AG04449 (cell line): ENCODE measurements at regions not wholly inside any gene's neighbourhood (a gene's known extent, or its start where the extent isn't known, plus 50 kb on each side); places are given as distances from the start of the nearest gene placed in this dataset.

Experiments used
- CTCF ChIA-PET: fragments of 350-600 bp; formaldehyde crosslinking; extraction: SDS; loops from one replicate; lab custom pipeline; 2021; ENCODE audit warnings: antibody characterized with exemption; lab: Yijun Ruan, JAX
- POLR2A ChIA-PET: fragments of 400-600, 350-600 bp; formaldehyde crosslinking; extraction: SDS; loops from one replicate; lab custom pipeline; 2020; ENCODE audit warnings: antibody characterized with exemption, inconsistent platforms; lab: Yijun Ruan, JAX
- DNase-seq: peaks from one replicate; pipeline ENCODE4 v3.0.0-alpha.2; 2010; ENCODE audit warnings: low read depth, low spot score
- H3K4me3 ChIP-seq: 2 replicates; pipeline ENCODE4 v1.5.1; 2011; ENCODE audit warnings: low read depth, mild to moderate bottlenecking, control low read depth, low read length
- TF ChIP-seq, protein P1 (sequence below): IDR thresholded peaks from one replicate; pipeline ENCODE4 v1.5.1; 2011; ENCODE audit warnings: mild to moderate bottlenecking, moderate library complexity, low read length, control low read depth, inconsistent platforms; ENCODE audit not compliant: insufficient read depth; ENCODE audit errors: missing control alignments

DNA sequence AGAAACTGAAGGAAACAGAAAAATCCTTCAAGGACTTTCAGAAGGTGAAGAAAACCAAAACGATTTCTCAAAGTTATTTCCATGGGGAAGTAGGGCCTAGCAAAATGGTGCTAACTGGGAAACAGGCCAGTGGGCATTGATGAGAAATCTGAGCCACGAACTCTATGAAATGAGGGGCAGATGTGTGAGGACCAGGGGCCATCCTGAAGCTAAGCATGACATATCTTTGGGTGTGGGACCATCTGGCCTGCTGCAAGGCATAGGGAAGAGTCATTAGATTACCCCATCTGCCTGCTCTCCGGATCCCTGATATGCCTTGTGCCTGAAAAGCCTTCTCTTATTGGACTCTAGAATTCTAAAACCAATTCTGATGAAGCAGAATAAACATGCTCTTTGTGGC is 143.8 kb downstream of the PALM2AKAP2 start:
- TF ChIP-seq, protein P1, sequence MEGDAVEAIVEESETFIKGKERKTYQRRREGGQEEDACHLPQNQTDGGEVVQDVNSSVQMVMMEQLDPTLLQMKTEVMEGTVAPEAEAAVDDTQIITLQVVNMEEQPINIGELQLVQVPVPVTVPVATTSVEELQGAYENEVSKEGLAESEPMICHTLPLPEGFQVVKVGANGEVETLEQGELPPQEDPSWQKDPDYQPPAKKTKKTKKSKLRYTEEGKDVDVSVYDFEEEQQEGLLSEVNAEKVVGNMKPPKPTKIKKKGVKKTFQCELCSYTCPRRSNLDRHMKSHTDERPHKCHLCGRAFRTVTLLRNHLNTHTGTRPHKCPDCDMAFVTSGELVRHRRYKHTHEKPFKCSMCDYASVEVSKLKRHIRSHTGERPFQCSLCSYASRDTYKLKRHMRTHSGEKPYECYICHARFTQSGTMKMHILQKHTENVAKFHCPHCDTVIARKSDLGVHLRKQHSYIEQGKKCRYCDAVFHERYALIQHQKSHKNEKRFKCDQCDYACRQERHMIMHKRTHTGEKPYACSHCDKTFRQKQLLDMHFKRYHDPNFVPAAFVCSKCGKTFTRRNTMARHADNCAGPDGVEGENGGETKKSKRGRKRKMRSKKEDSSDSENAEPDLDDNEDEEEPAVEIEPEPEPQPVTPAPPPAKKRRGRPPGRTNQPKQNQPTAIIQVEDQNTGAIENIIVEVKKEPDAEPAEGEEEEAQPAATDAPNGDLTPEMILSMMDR, result no peak
- no peak overlapping the region for H3K4me3 ChIP-seq
- ChIA-PET POLR2A (no interaction called here), CTCF (interaction anchor here (1.0 to 1.1 kb wide), 2 partner anchors 16 to 21 kb away, joined by 3 read pairs; no protein-coding TSS in a partner anchor)
- no peak for DNase-seq

DNA sequence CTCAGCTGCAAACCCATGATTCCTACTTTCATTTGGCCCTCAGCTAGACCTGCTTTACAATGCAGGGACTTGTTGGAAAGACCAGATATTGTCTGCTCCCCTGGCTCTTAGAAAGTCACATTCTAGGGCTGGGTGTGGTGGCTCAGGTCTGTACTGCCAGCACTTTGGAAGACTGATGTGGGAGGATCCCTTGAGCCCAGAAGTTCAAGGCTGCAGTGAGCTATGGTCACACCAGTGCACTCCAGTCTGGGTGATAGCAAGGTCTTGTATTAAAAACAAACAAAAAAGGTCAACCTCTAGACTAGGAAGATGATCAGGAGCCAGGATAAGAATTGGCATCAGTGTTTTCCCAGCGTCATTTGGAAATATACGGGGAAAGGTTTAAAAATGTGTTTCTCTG is 145.8 kb downstream of the PALM2AKAP2 start:
- POLR2A ChIA-PET, result no interaction called here
- TF ChIP-seq, protein P1, result no peak
- no peak for DNase-seq
- CTCF ChIA-PET, result no interaction called here
- no peak overlapping the region for H3K4me3 ChIP-seq

DNA sequence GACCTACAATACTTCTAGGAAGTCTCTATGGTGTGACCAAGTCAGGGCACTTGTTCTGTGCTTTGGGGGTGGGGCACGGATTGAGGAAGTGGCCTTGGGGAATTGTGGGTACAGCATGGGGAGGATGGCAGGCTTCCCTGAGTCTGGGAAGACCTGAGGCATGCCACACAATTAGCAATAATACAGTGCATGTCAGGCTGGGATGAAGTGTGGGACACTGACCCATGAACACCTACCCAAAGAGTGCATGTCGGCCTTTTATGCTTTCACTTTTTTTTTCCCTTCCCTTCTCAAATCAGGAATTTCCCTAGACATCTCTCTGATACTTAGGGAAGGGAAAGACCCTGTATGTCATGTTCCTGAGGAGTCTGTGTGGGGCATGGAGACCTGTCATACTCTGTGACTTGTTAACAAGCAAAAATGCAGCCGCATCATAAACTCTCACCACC is 146.4 kb downstream of the PALM2AKAP2 start:
- CTCF ChIA-PET, result no interaction called here
- no peak for DNase-seq
- H3K4me3 ChIP-seq, result no peak overlapping the region
- POLR2A ChIA-PET, result no interaction called here
- TF ChIP-seq, protein P1, result no peak

DNA sequence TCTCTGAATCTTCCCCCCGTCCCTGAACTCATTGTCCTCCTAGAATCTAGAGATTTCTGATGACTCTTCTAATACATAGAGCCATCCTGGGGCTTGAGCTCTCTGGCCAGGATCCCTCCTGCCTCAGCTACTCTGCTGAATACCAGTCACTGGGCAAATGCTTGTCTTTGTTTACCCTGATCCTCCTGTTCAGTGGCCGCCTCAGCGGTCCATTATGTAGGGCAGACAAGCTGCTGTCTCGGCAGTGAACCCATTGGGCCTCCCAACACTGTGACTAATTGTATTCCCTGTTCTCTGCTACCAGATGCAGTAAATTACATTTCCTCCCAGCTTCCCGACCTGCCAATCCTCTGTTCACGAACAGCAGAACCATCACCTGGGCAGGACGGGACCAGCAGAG is 151.6 kb downstream of the PALM2AKAP2 start:
- H3K4me3 ChIP-seq, result no peak overlapping the region
- TF ChIP-seq, protein P1, result no peak
- ChIA-PET CTCF (no interaction called here), POLR2A (no interaction called here)
- DNase-seq, result no peak

DNA sequence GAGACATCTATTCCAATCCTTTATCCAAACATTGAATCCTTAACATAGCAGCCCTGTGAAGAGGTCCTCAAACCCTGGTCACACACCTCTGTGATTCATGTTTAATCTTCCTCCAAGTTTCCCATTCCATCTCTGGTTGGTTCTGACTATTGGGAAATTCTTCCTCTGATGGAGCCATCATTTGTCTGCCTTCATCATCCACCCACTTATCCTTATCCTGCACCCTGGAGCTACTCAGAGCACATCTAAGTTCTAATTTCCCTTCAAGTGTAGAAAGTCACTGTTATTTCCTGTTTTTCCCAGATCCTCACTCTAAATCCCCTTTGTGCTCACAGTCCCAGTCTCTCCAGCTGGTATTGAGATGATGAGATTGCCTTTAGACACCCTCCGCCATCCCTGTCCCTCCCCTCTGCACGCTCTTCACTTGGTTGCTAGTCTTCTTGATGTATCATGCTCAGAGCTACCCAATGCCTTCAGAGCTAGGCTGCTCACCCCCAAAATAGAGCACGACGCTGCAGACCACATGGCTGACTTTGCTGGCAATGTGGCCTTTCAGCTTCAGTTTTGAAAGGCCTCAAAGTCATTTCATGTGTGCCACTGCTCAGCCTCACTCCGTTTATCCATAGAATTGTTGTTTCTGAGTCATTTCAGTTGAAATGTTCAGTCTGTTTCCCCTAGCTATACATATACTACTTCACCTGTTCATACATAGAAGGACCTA is 154.3 kb downstream of the PALM2AKAP2 start:
- POLR2A ChIA-PET, result no interaction called here
- CTCF ChIA-PET, result no interaction called here
- no peak overlapping the region for H3K4me3 ChIP-seq
- TF ChIP-seq, protein P1, result no peak
- no peak for DNase-seq

DNA sequence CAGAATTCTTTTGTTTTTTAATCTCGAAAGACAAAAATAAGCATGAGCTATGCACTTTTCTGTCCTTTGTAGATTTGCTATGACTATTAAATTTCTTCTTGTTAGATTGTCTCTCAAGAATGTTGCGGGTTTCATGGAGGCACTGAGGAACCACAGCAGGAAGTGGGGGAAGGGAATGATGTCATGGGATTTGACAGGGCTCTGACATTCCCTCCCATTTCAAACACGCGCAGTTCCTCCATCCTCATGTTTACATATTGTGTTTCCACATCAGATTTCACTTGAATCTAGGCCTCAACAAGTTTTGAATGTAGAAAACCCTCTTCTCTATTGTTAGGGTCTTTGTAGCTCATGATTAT is 154.8 kb downstream of the PALM2AKAP2 start:
- H3K4me3 ChIP-seq, result no peak overlapping the region
- ChIA-PET POLR2A (no interaction called here), CTCF (no interaction called here)

More for the DNA sequence above, 154.8 kb downstream of the PALM2AKAP2 start:
- TF ChIP-seq, protein P1, result no peak
- no peak for DNase-seq
